Smooth muscle cell (in vitro differentiated cells): ENCODE measurements at regions not wholly inside any gene's neighbourhood (a gene's known extent, or its start where the extent isn't known, plus 50 kb on each side); places are given as distances from the start of the nearest gene placed in this dataset.

Source experiments
- DNase-seq: peaks from one replicate; lab custom pipeline; 2025; ENCODE audit not compliant: unreplicated experiment; lab: John Stamatoyannopoulos, UW
- H2AFZ ChIP-seq: fragments of 200-600 bp; sonication (generic); 2 replicates; pipeline ENCODE4 v1.6.0; 2016; ENCODE audit warnings: antibody characterized with exemption, low read depth, mild to moderate bottlenecking
- H3F3A ChIP-seq: fragments of 200-600 bp; sonication (generic); 2 replicates; pipeline ENCODE4 v1.6.0; 2017; ENCODE audit warnings: antibody characterized with exemption, low read depth
- H3K27ac ChIP-seq: fragments of 200-600 bp; sonication (generic); 2 replicates; pipeline ENCODE4 v1.5.1; 2016; ENCODE audit warnings: low read depth, mild to moderate bottlenecking
- H3K27me3 ChIP-seq: fragments of 200-600 bp; sonication (generic); 2 replicates; pipeline ENCODE4 v1.6.1; 2016; ENCODE audit warnings: low read depth, mild to moderate bottlenecking
- H3K36me3 ChIP-seq: fragments of 200-600 bp; sonication (generic); 2 replicates; pipeline ENCODE4 v1.5.1; 2016; ENCODE audit warnings: low read depth
- H3K4me1 ChIP-seq: fragments of 200-600 bp; sonication (generic); 2 replicates; pipeline ENCODE4 v1.5.1; 2016; ENCODE audit warnings: low read depth
- H3K4me2 ChIP-seq: fragments of 200-600 bp; sonication (generic); 2 replicates; pipeline ENCODE4 v1.6.0; 2016; ENCODE audit warnings: mild to moderate bottlenecking
- H3K4me3 ChIP-seq: fragments of 200-600 bp; sonication (generic); 2 replicates; pipeline ENCODE4 v1.5.1; 2016; ENCODE audit warnings: mild to moderate bottlenecking
- H3K79me2 ChIP-seq: fragments of 200-600 bp; sonication (generic); 2 replicates; pipeline ENCODE4 v1.6.0; 2016; ENCODE audit warnings: low read depth, mild to moderate bottlenecking
- H3K9ac ChIP-seq: fragments of 200-600 bp; sonication (generic); 2 replicates; pipeline ENCODE4 v1.6.0; 2016; ENCODE audit warnings: low read depth
- H3K9me3 ChIP-seq: fragments of 200-600 bp; sonication (generic); replicated peaks from 2 replicates; pipeline ENCODE4 v1.5.1; 2016; ENCODE audit warnings: low read depth
- H4K20me1 ChIP-seq: fragments of 200-600 bp; sonication (generic); 2 replicates; pipeline ENCODE4 v1.6.0; 2016; ENCODE audit warnings: low read depth
- CTCF ChIP-seq: fragments of 200-600 bp; sonication (generic); IDR thresholded peaks from 2 replicates; pipeline ENCODE4 v1.5.1; 2017; ENCODE audit warnings: borderline replicate concordance, mild to moderate bottlenecking, antibody characterized with exemption; ENCODE audit not compliant: insufficient read depth, poor library complexity, severe bottlenecking
- WGBS: methylation state at CpG from one replicate; pipeline ENCODE4 v1.1.7; 2016; ENCODE audit warnings: low lambda C conversion rate; 5-methylcytosine and 5-hydroxymethylcytosine counted together

GRCh38 chr4:151865312-151865711 is 104.5 kb upstream of the GATB start:
- no peak overlapping the region for H3K9ac ChIP-seq
- H3K36me3 ChIP-seq: no peaks in the 10 kb centered on the region
- no peaks in the 10 kb centered on the region for H3K4me1 ChIP-seq
- no peak overlapping the region for H2AFZ ChIP-seq
- no peak overlapping the region for H3K4me2 ChIP-seq
- no peak overlapping the region for H3K27ac ChIP-seq
- H3K79me2 ChIP-seq: no peaks in the 10 kb centered on the region
- no peaks in the 10 kb centered on the region for H3F3A ChIP-seq
- DNase-seq: no peak
- 85% methylated on average over 4 of the region's 4 CpGs for WGBS
- no peaks in the 10 kb centered on the region for H4K20me1 ChIP-seq
- no peaks in the 10 kb centered on the region for H3K9me3 ChIP-seq
- no peak for TF ChIP-seq CTCF
- no peaks in the 10 kb centered on the region for H3K27me3 ChIP-seq
- no peak overlapping the region for H3K4me3 ChIP-seq

DNA sequence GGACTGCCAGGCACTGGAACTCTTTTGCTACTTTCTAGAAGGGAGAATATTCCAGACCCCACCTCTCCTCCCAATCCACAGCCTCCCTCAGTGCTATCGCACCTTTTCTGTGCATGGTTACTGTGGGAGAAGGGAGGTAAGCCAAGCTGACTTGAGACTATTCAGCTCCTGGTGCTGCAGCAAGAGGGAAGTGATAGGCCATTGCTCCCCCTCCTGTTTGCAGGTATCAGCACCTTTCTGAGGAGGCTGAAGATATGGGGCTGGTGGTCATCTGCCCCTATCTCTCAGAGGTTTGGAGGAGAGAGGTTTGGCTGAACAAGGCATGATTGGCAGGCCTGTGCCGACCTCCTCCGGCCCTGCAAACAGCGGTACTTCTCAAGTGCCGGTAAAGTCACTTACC is 103.3 kb upstream of the GATB start:
- no peak overlapping the region for H2AFZ ChIP-seq
- 78% methylated on average over 5 of the region's 5 CpGs for WGBS

DNA sequence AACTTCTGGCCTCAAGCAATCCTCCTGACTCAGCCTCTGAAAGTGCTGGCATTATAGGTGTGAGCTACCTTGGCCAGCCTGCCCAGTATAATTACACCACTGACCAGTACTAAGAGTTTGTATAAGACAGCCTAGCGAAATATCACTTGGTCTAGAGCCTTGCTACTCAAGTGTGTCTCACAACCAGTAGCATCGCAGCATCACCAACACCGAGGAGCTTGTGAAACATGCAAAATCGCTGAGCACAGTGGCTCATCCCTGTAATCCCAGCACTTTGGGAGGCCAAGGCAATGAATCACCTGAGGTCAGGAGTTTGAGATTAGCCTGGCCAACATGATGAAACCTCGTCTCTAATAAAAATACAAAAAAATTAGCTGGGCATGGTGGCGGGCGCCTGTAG is 102.0 kb upstream of the GATB start:
- Histone ChIP-seq H3K79me2 (no peaks in the 10 kb centered on the region), H3K4me1 (no peaks in the 10 kb centered on the region)
- TF ChIP-seq CTCF: no peak

More for the DNA sequence above, 103.3 kb upstream of the GATB start:
- Histone ChIP-seq H3K27ac (no peak overlapping the region), H4K20me1 (no peaks in the 10 kb centered on the region), H3K9ac (no peak overlapping the region), H3K36me3 (no peaks in the 10 kb centered on the region), H3K79me2 (no peaks in the 10 kb centered on the region), H3K9me3 (no peaks in the 10 kb centered on the region), H3F3A (no peaks in the 10 kb centered on the region), H3K27me3 (peaks cover 4% of the 10 kb centered on the region), H3K4me1 (no peaks in the 10 kb centered on the region), H3K4me2 (no peak overlapping the region), H3K4me3 (no peak overlapping the region)
- DNase-seq: no peak
- TF ChIP-seq CTCF: no peak

GRCh38 chr4:151860561-151861093 is 99.8 kb upstream of the GATB start:
- Histone ChIP-seq H3K27me3 (peaks cover 4% of the 10 kb centered on the region), H3K4me3 (no peak overlapping the region), H3K27ac (no peak overlapping the region), H3K4me1 (no peaks in the 10 kb centered on the region), H3K9me3 (no peaks in the 10 kb centered on the region), H3K36me3 (no peaks in the 10 kb centered on the region), H4K20me1 (no peaks in the 10 kb centered on the region), H3K9ac (no peak overlapping the region), H3K4me2 (no peak overlapping the region), H2AFZ (no peak overlapping the region), H3K79me2 (no peaks in the 10 kb centered on the region), H3F3A (no peaks in the 10 kb centered on the region)
- no peak for DNase-seq
- WGBS: 83% methylated on average over 16 of the region's 16 CpGs
- TF ChIP-seq CTCF: no peak

More for the DNA sequence above, 102.0 kb upstream of the GATB start:
- 72% methylated on average over 7 of the region's 7 CpGs for WGBS
- no peak overlapping the region for H3K4me2 ChIP-seq
- no peaks in the 10 kb centered on the region for H3F3A ChIP-seq
- peaks cover 4% of the 10 kb centered on the region for H3K27me3 ChIP-seq
- no peak for DNase-seq
- H3K4me3 ChIP-seq: no peak overlapping the region
- H2AFZ ChIP-seq: no peak overlapping the region
- H3K9ac ChIP-seq: no peak overlapping the region
- H3K9me3 ChIP-seq: no peaks in the 10 kb centered on the region
- no peak overlapping the region for H3K27ac ChIP-seq
- H3K36me3 ChIP-seq: no peaks in the 10 kb centered on the region
- H4K20me1 ChIP-seq: no peaks in the 10 kb centered on the region
